HFF-Myc (cell line): ENCODE measurements at regions not wholly inside any gene's neighbourhood (a gene's known extent, or its start where the extent isn't known, plus 50 kb on each side); places are given as distances from the start of the nearest gene placed in this dataset.

Source experiments
- DNase-seq: peaks from one replicate; pipeline ENCODE4 v3.0.0-alpha.2; 2011; ENCODE audit warnings: low read depth; ENCODE audit errors: extremely low read depth
- H3K4me3 ChIP-seq: replicated peaks from 2 replicates; pipeline ENCODE4 v1.5.1; 2011; ENCODE audit warnings: low read depth, mild to moderate bottlenecking, control low read depth, low read length
- CTCF ChIP-seq: IDR thresholded peaks from 2 replicates; pipeline ENCODE4 v1.5.1; 2012; ENCODE audit warnings: mild to moderate bottlenecking, low read depth, low read length, control low read depth; ENCODE audit errors: missing control alignments

GRCh38 chr18:51664236-51664635, 466.8 kb upstream of the MEX3C start:
- TF ChIP-seq CTCF = no peak
- H3K4me3 ChIP-seq = no peak overlapping the region
- no peak for DNase-seq

- no peak for TF ChIP-seq CTCF
- DNase-seq = no peak
Observed at GRCh38 chr18:51666763-51667191, 469.3 kb upstream of the MEX3C start.

GRCh38 chr18:51668101-51668500, 470.6 kb upstream of the MEX3C start:
- no peak overlapping the region for H3K4me3 ChIP-seq
- DNase-seq = peak; percentile 1
- peak; percentile 50 for TF ChIP-seq CTCF

More at GRCh38 chr18:51666763-51667191, 469.3 kb upstream of the MEX3C start:
- H3K4me3 ChIP-seq = no peak overlapping the region

GRCh38 chr18:51668607-51669006, 471.1 kb upstream of the MEX3C start:
- TF ChIP-seq CTCF = no peak
- no peak overlapping the region for H3K4me3 ChIP-seq
- DNase-seq = no peak

- DNase-seq = no peak
- H3K4me3 ChIP-seq = no peak overlapping the region
- TF ChIP-seq CTCF = no peak
Observed at GRCh38 chr18:51686590-51686989, 489.1 kb upstream of the MEX3C start.

GRCh38 chr18:51687845-51688585, 490.5 kb upstream of the MEX3C start:
- H3K4me3 ChIP-seq = no peak overlapping the region
- no peak for TF ChIP-seq CTCF

GRCh38 chr18:51692612-51693011, 495.1 kb upstream of the MEX3C start:
- no peak for TF ChIP-seq CTCF
- no peak for DNase-seq
- no peak overlapping the region for H3K4me3 ChIP-seq

More at GRCh38 chr18:51687845-51688585, 490.5 kb upstream of the MEX3C start:
- DNase-seq = no peak
